Stimulated activated CD4-positive, alpha-beta T cell treated with anti-CD3 and anti-CD28 coated beads, Interleukin-1b, Interleukin-23, amount 100 ng/mL, for 4 hours (primary cell): ENCODE measurements at regions not wholly inside any gene's neighbourhood (a gene's known extent, or its start where the extent isn't known, plus 50 kb on each side); places are given as distances from the start of the nearest gene placed in this dataset.
"Not testable (repeated sequence)": the region's sequence is repeated elsewhere in the genome, so short reads cannot be mapped to it uniquely, and the experiment has no call there.

Source experiments
- DNase-seq, 2 donors: peaks; one replicate each; pipeline ENCODE4 v3.0.0-alpha.2; 2020; ENCODE audit warnings: low read depth in 2 of 2

DNA sequence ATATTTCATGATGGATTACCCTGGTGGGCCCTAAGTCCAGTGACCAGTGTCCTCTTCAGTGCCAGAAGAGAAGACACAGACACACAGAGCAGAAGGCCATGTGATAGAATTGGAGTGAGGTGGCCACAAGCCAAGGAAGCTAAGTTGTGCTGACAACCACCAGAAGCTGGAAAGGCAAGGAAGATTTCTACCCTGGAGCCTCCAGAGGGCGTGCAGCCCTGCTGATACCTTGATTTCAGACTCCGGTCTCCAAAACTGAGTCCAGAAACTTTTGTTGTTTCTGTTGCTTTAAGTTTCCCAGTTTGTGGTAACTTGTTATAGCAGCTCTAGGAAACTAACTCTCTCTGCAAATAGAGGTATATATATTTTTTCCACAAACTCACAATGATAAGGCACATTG is 396.6 kb upstream of the ASIC2 start:
- DNase-seq, result no peak

DNA sequence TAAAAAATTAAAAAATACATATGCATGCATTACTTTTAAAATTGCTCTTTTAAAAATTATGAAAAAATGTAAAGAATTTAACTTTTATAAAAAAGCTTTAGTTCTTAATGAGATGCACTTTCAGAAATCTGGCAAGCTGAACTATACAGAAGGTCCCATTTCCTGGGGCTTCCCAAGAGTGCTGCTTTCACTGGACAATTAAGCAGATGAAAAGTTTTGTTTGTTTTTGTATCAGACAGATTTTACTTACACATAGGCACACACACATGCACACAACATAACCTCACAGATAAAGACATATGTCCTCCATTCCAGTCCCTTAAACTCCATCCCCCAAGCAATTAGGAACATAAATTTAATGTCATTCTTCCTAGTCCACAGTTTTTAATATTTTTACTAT is 402.3 kb upstream of the ASIC2 start:
- DNase-seq, result no peak

DNA sequence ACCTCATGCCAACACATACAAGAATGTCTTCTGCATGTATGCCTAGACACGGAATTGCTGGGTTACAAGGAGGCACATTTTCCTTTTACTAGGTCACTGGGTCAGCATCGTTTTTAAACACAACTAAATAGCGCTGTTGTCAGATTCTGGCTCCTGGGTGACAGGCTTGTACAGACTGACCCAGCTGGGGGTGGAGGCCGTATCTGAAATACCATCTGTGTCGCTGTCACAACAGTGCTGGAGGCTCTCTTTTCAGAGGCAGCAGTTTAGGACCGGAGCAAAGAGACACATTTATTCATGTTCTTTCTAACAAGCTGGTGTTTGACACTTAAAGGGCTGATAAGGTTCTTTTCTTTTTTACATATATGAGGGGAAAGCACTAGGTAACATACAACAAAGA is 403.0 kb upstream of the ASIC2 start:
- no peak for DNase-seq

DNA sequence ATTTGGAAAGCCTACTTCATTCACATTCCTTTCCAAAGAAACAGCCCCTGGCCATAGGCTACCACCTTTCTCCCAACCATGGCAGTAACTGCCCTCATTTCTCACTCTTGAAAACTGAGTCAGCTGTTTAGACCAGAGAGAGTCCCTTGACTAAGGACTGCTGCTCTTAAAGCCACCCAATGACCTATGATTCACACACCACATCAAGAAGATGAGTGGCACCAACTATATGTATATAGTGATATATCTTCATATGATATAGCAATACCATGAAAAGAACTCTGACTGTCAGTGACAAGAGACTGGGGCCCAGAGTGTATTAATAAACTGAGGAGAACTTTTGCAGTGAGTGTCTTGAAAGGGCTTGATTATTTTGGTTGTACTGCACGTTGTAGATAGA is 404.5 kb upstream of the ASIC2 start:
- DNase-seq, result no peak

DNA sequence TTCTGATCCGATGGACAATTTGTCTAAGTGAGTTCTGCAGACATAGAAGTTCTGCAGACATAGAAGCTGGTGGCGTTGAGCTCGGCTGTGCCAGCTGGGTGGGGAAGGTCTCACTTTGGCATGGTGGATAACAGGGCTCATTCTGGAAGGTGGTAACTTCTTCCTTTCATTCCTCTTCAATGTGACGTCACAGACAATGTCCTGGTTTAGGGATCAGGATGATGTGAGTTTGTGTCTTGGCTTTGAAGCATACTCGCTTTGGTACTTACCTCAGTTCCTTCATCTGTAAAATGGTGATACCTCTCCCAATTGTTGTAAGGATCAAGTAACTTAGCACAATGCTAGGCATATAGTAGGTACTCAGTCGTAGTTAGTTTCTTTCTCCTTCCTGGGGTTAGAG is 408.8 kb upstream of the ASIC2 start:
- DNase-seq, result no peak

DNA sequence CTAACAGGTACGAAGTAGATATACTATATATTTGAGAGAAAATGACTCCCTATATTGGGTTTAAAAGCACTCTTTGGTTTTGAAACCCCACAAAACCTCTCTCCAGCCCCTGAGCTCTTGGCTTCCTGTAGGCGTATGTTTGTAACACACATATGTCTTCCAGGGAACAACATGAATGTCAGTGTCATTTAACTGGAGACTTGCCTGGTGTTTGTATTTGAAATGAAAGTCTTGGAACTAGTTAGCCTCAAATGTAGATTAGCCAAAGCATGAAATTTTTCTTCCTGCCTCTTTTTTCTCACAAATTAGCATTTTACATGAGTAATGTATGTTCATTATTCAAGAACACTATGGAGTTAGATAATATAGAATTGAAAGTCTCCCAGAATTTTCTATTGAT is 411.8 kb upstream of the ASIC2 start:
- DNase-seq, result no peak

DNA sequence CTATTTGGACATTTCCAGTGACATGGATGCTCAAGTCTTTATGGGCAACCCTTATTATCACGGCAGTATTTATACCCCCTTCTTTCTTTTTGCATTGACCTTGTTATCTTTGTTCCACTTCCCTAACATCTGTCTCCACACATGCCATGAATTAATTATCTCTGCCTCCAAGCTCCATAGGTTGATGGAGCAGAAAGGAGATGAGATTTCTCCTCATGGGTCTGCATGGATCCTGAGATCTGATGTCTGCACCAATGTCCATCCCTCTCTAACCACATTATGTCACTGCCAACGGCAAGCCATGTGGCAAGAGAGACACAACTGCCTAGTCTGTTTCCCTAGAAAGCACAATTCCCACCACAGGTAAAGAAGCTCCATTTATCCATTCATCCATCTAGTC is 416.8 kb upstream of the ASIC2 start:
- no peak for DNase-seq

DNA sequence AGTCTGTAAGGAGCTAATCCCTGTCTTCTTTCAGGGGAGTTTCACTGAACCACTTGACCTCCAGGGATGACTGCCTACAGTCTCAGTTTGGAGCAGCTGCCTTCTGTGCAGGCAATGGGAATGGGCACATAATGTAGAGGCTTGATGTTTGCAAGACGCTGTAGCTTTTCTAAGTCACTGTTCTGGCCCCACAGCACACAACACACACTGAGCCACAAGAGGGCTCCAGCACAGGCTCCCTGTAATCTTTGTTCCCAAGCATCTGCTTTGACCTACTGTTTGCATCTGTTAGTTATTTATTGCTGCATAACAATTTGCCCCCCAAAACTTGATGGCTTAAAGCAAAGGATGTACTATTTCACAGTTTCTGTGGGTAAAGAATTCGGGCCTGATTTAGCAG is 419.0 kb upstream of the ASIC2 start:
- DNase-seq, result no peak

DNA sequence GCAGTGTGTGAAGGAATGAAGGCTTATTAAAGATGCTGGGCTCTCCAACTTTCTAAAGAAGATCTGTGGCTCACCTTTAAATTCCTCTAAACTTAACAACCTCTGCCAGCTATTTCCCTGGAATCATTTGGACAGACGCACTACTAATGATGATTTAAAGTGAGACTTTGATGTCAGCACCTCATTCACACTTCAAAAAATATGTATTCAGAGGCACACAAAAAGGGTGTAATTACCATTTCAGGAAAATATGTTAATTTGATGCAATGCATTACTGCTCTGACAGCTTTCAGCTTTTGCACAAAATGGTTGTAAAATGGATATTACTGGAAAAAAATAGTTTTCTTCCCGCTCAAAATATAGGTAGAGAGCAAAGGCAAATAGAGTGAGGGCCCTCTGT is 423.9 kb upstream of the ASIC2 start:
- no peak for DNase-seq

DNA sequence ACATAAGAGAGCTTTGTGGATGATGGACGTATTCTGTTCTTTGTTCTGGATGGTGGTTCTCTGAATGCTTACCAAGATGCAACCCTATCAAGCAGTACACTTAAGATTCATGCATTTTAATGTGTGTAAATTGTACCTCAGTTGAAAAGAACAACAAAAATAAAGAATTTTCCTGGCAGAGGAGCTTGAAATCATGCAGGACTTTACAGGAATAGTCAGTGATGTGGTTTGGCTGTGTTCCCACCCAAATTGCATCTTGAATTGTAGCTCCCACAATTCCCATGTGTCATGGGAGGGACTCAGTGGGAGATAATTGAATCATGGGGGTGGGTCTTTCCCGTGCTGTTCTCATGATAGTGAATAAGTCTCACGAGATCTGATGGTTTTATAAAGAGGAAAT is 430.6 kb upstream of the ASIC2 start:
- not testable (repeated sequence) for DNase-seq

DNA sequence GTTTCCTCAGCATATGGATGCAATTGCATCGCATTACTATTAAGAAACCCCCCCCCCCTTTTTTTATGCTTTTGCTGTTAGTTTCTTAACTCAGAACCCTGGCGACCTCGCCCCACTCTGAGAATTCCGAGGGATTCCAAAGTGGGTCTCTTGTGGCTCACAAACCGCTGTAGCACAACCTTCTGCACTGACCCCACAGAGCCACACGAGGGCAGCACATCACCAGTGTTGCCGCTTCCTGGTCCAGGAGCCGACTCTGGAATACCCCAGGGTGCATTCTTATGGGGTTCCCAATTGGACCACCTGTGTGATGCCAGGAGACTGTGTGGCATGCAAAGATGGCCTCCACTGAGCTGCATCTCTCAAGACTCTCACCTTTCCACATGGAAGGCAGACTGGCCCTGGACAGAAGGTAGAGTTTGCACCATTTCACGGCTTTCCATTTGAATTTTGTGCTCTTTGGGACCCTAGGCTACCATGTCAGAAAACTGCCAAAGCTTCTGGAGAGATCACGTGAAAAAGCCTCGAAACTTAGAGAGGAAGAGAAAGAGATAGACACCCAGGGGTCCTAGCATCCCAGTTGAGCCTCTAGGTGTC is 432.7 kb upstream of the ASIC2 start:
- DNase-seq, result no peak

DNA sequence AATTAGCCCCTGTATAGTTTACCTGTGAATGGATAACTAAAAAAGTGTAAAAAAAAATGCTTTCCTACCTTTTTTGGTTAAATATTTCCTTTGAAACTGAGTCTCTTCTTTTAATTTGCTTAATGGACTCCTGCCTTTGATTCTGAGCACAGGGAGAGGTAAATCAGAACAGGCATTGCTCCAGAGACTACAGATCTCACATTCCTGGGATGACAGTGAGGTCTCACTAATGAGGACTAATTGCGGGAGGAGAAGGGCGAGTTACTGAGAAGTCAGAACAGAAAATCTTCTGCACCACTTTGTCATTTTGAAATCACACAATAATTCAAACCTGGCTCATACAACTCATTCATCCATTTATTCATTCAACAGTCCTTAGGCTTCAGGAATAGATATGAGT is 437.0 kb upstream of the ASIC2 start:
- no peak for DNase-seq

DNA sequence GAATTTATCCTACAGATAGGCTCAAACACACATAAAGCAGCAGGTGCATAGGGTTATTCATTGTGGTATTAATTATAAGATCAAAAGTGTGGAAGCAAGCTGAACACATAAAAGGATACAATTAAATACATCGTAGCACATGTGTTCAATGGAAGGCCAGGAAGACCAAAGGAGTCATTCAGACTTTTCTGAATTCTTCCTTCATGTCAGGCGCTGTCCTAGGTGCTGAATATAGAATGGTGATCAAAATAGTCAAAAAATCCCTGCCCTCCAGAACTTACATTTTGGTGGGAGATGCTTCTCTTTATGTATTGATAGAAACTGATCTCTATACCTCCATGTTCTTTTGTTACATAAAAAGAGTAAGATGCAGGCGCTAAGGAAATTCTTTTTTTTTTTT is 439.0 kb upstream of the ASIC2 start:
- no peak for DNase-seq

DNA sequence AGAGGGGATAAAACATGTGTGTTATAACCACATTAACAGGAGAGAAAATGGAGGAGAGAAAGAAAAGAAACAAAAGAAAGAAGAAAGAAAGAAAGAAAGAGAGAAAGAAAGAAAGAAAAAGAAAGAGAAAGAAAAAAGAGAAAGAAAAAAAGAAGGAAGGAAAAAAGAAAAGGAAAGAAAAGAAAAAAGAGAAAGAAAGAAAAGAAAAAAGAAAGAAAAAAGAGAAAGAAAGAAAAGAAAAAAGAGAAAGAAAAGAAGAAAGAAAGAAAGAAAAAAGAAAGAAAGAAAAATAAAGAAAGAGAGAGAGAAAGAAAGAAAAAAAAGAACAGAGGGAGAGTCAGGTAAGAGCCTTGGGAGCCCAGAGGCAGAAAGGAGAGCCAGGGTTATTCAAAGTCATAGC is 446.6 kb upstream of the ASIC2 start:
- no peak for DNase-seq

DNA sequence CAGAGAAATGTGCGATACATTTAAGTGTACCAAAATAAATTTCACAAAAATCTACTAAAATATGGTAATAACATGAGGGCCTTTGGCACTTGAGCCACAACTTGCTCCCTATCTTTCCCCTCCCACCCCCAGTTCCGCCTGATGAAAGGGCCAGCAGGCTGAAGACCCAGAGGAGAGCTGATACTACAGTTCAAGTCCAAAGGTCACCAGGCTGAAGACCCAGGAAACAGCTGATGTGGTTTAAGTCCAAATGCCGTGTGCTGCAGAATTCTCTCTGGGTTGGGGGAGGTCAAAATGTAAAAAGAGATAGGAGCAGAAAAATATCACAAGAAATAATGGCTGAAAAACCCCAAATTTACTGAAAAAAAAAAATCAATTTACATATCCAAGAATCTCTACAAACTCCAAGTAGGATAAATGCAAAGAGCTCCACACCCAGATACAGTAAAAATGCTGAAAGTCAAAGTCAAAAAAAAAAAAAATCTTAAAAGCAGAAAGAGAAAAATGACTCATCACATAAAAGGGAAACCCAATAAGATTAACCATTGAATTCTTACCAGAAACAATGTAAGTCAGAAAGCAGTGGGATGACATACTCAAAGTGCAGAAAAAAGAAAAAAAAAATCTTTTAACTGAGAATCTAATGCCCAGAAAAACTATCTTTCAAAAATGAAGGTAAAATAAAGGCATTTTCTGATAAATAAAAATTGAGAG is 452.1 kb upstream of the ASIC2 start:
- no peak for DNase-seq

DNA sequence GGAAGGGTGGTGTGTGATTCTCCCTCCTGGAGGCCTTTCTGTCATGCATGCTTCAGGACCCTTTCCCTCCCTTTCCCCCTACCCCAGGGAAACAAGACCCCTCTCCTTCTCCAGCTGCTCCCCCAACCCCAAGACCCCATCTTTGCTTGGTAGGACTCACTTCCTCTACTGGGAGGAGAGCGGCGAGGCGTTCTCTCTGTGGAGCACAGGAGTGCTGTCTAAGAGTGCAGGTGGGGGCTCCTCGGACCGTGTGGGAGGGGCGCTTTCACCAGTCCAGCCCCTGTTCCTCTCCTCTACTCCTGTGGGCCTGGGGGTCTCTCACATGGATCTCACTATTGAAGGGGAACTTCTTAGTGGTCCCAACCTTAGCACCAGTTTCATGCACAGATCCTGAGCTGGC is 456.1 kb upstream of the ASIC2 start:
- DNase-seq, result no peak

DNA sequence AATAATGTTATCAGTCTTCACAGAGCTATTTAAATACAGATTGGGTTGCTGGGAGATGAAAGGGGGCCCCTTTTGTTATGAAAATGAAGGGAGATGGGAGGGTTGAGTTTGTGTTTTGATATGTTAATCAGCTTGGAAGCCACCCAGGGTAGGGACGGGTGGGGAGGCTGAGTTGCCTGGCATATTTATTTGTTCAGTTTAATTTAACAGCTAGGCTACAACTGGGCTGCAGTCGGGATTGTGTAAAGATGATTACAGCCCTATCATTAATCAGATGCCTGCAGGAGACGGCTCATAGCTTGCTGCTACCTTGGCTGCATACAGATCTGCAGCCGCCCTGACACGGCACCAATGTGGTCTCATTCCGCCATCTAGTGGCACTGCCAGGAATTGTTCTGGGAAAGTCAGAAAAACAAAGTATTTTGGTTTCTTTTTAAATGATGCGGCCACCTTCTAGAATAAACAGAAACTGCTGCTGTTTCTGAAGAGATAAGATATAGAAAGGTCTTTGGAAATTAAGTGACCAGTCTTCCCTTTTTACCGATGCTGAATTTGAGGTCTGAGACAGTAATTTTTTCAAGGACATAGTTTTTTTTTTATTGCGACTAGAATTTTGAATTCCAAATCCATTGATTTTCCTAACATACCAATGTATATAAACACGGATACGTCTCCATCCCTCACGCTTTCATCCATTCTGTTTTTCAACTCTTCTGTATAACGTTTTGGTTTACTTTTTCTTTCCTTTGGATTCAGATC is 458.0 kb upstream of the ASIC2 start:
- DNase-seq, result peak; percentile 47

DNA sequence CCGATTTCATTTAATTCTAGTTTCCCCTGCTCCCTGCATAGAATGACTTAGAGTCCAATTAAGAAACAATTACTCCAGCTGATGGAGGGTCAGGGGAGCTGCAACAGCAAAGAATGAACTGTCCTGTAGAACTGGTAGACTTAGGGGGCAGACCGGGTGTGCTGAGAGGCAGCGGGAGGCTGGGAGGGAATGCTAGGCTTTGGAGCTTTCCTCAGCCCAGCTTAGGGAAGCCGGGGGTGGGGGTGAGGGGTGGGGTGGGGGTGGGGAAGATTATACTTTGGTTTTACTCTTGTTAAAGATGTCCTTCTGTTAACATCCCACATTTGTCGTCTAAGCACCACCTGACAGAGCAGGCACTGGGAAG is 458.6 kb upstream of the ASIC2 start:
- no peak for DNase-seq

DNA sequence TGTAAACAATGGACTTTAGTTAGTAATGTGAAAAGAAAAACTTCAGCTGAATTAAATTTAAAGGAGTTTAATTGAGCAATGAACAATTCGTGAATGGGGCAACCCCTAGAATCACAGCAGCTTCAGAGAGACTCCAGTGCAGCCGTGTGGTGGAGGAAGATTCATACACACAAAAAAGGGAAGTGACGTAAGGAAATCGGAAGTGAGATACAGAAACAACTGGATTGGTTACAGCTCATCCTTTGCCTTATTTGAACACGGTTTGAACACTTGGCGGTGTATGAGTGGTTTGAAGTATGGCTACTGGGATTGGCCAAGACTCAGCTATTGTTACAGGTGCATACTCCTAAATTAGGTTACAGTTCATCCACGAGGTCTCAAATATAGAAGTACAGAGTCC is 460.4 kb upstream of the ASIC2 start:
- DNase-seq, result no peak

DNA sequence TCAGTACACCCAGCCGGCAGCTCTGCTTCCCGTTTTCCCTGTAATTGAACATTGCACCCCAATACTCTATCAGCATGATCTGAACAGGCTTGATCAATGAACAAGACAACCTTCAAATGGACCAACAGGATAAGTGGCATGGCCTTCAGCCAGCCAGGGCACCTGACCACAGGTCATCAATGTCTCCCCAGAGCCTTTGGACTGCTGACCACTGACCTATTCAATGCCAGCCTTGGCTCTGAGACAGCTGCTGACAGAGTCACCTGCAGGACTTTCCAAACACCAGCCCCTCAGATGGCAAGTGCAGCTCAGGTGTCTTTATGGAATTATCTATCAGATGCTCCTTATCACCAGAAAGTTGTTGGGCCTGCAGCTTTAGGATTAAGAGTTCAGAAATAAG is 462.9 kb upstream of the ASIC2 start:
- DNase-seq, result no peak

DNA sequence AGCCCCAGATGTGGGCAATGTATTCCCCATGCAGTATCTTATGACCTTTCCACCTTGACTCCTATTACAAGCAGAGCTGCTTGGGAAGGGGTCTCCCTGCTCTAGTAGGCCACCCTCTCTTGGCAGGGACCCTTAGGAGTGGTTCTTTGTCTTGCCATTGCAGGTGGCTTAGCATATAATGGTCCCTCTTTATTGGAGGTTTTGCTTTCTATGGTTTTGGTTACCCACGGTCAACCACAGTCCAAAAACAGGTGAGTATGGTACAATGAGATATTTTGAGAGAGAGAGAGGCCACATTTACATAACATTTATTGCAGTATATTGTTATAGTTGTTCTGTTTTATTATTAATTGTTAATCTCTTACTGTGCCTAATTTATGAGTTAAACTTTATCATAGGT is 472.8 kb upstream of the ASIC2 start:
- DNase-seq, result no peak

DNA sequence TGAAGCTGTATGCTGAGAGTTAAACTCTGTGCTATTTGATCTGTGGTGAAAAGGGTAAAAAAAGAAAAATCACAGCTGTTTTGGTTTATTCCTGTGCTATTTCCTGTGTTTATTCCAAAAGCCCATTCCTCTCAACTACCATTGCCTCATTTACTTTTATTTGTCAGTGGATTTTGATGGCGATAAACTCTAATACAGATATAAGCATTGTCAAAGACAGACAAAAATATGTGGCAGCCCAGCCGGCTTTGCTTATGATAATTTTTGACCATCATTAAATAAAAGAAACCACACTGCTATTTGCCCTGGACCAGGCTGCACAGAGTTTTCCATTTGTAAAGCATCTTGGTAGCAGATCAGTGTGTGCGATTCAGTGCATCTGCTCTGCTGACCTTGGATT is 473.6 kb upstream of the ASIC2 start:
- no peak for DNase-seq

DNA sequence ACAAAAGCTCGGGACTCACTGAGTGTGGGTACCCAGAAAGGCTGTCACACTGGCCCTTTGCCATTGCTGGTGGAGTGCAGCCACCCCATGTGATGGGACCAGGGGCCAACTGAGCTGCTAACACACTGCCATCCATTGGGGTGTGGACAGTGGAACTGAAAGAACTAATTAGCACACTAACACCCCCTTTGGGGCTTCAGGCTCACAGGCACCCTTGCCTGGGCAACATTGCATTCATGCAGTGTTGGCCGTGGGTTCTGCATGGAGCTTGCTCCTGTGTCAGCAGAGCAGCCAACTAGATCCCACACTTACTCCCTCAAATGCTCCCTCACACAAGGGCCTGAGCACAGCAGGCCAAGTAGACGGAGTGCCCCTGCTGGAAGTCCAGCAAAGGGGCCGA is 476.0 kb upstream of the ASIC2 start:
- DNase-seq, result no peak
